Stimulated activated CD4-positive, alpha-beta T cell treated with anti-CD3 and anti-CD28 coated beads, Interleukin-1b, Interleukin-23, amount 100 ng/mL, for 4 hours (primary cell): ENCODE measurements at regions not wholly inside any gene's neighbourhood (a gene's known extent, or its start where the extent isn't known, plus 50 kb on each side); places are given as distances from the start of the nearest gene placed in this dataset.

Source experiments
- DNase-seq, 2 donors: peaks; one replicate each; pipeline ENCODE4 v3.0.0-alpha.2; 2020; ENCODE audit warnings: low read depth in 2 of 2

GRCh38 chr1:116262995-116263385 lies 110.1 kb upstream of the ATP1A1 start:
- DNase-seq, result no peak

GRCh38 chr1:116265931-116266863 lies 106.8 kb upstream of the ATP1A1 start:
- no peak for DNase-seq

DNA sequence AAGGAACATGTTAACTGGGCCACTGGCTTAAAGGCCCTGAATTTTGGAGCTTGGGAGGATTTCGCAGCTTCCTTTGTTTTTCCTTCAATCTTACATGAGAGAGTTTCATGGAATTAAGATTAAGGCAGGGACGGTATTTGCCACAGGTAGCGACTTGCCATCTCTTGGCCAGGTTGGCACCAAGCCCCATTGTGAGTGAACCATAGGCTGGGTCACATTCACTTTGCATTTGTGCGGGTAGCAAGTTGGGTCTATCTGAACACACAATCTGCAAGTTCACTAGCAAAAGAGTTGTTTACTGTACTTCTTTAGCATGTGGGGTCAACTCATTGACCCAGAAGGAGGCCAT lies 106.2 kb upstream of the ATP1A1 start:
- no peak for DNase-seq

- DNase-seq, result peak in 1 of 2 donors; percentile 7
Observed at GRCh38 chr1:116268211-116268610, 104.8 kb upstream of the ATP1A1 start.

- DNase-seq, result no peak
Observed at GRCh38 chr1:116270316-116271057, 102.6 kb upstream of the ATP1A1 start.

- no peak for DNase-seq
Observed at GRCh38 chr1:116273042-116273783, 99.8 kb upstream of the ATP1A1 start.

DNA sequence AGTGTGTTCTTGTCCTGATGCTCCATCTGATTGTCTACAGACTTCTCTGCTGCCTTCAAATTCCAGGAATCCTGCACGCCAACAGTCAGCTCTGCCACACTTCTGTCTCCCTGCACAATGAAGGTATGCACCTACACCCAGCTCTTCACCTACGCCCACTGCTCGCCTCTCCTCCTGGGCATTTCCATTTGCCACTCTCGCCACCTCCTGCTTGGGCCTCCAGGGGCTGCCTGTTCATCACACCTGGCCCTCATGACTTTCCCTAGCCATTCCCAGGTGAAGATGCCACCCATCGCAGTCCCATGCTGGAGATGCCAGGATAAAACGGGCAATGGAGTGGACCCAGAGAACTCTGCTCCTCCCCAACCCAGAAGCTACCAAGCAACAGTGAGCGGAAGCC lies 96.5 kb upstream of the ATP1A1 start:
- no peak for DNase-seq

DNA sequence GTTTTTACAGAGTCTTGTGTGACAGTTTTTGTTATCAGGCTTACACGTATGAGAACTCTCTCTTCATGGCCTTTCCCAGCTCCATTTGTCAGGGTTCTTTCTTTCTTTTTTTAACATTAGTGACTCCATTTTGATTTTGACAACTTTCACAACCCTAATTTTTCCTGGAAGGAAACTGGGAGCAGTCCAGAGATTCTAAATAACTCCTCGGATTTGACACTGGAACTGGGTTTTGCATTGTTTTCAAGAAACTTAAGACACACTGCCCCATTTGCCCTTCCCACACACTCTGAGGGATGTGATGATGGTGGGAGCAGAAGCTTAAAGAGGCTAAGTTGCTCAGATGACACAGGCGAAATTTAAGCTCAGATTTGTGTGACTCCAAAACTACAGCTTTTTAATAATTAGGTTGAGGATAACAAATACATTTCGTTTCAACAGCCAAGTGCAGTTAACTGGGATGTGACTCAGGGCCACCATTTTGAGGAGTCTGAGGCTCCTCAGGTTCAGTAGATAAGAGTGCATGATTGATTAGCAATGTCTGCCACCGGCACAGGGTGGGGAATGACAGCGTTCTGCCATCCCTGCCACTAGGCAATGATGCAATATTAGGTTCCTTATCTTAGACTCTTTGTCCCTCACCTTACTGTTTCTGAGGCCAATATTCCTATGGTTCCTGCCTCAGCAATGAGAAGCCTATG lies 95.1 kb upstream of the ATP1A1 start:
- DNase-seq, result no peak

DNA sequence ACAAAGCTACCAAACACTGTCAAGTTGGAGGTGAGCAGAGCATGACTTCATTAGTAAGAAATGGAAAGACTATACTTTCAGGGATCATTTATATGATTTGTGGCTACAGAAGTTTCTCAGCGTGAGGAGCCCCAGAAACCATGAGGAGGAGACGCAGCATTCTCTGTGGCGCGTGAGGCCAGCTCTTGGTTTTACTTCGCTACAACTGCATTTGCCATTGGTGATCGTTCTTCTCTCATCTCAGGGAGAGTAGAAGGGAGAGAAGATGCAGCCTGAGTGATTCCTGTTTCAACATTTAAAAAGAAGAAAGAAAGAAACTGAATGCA lies 94.5 kb upstream of the ATP1A1 start:
- no peak for DNase-seq

DNA sequence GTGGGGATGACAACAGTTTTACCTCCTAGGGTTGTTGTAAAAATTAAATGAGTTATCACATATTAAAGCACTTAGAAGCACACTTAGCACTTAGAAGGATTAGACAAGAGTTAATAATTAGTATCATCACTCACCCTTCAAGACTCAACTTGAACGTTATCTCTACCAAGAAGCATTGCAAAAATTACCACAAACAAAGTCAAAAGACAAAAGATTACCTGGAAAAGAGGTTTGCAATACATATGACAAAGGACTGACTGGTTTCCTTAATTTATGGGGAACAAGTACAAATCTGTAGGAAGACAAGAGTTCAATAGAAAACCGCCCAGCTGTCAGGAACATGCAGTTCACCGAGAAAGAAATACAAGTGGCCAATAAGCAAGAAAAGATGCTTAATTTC lies 93.3 kb upstream of the ATP1A1 start:
- no peak for DNase-seq

- no peak for DNase-seq
Observed at GRCh38 chr1:116284819-116285390, 88.1 kb upstream of the ATP1A1 start.

- no peak for DNase-seq
Observed at GRCh38 chr1:116286541-116286971, 86.5 kb upstream of the ATP1A1 start.

- no peak for DNase-seq
Observed at GRCh38 chr1:116287341-116288200, 85.5 kb upstream of the ATP1A1 start.

- no peak for DNase-seq
Observed at GRCh38 chr1:116288201-116288598, 84.8 kb upstream of the ATP1A1 start.

- DNase-seq, result no peak
Observed at GRCh38 chr1:116289193-116289592, 83.9 kb upstream of the ATP1A1 start.

DNA sequence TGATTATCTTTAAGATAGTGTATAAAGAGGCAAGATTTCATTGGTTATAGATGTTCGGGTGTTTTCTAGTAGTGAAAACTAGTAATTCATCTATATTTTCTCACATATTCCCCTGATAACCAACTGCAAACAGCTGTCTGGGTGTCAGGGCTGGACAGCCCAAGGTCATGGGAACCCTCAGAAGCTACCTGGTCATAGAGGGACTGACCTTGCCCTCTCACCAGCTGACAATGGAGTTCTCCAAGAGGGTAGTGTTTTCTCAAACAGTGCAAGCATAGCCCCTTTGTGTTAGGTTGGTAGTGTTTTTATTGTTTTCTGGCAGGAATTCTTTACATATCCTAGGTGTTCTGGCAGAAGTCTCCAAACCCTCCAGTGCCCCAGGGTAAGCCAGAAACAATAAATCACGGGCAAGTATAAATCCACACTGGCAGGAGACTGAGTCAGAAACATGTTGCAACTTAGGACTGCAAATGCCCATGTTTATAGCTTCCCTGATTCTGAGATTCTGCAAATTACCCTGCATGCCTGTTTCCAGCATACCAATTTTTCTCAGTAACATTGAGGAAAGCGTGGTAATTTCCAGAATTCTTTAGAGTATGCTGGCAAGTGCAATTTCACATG lies 82.8 kb upstream of the ATP1A1 start:
- DNase-seq, result no peak

GRCh38 chr1:116291024-116291423 lies 82.0 kb upstream of the ATP1A1 start:
- no peak for DNase-seq

GRCh38 chr1:116292929-116293725 lies 79.9 kb upstream of the ATP1A1 start:
- no peak for DNase-seq

DNA sequence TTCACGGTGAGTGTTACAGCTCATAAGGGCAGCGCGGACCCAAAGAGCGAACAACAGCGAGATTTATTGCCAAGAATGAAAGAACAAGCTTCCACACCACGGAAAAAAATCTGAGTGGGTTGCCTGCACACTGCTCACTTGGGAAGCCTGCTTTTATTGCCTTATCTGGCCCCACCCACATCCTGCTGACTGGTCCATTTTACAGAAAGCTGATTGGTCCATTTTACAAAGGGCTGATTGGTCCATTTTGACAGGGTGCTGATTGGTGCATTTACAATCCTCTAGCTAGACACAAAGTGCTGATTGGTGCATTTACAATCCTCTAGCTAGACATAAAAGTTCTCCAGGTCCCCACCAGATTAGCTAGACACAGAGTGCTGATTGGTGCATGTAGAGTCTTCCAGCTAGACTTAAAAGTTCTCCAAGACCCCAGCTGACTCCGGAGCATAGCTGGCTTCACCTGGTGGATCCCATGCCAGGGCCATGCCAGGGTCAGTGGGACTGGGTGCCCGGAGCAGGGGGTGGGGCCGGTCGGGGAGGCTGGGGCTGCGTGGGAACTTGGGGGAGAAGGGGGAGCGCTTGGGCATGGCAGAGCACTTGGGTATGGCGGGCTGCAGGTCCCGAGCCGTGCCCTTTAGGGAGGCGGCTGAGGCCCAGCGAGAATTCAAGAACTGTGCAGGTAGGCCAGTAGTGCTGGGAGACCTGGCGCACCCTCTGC lies 75.4 kb upstream of the ATP1A1 start:
- DNase-seq, result no peak
